Prostate gland (tissue), 2 donors: ENCODE measurements at regions not wholly inside any gene's neighbourhood (a gene's known extent, or its start where the extent isn't known, plus 50 kb on each side); places are given as distances from the start of the nearest gene placed in this dataset.

Experiments used
- CTCF ChIP-seq, 4 experiments: fragments of 200-600 bp in 2 of 4; fragments of 450-650 bp in 2 of 4; sonication (generic) in 2 of 4; IDR thresholded peaks; 1 replicate in 3 of 4; 2 replicates in 1 of 4; pipeline ENCODE4 v1.5.1; 2016 to 2019; ENCODE audit warnings: antibody characterized with exemption in 4 of 4, mild to moderate bottlenecking in 2 of 4, moderate library complexity in 2 of 4
- POLR2A ChIP-seq: fragments of 450-650 bp; IDR thresholded peaks from one replicate; pipeline ENCODE4 v1.6.1; 2016; ENCODE audit warnings: antibody characterized with exemption, mild to moderate bottlenecking

DNA sequence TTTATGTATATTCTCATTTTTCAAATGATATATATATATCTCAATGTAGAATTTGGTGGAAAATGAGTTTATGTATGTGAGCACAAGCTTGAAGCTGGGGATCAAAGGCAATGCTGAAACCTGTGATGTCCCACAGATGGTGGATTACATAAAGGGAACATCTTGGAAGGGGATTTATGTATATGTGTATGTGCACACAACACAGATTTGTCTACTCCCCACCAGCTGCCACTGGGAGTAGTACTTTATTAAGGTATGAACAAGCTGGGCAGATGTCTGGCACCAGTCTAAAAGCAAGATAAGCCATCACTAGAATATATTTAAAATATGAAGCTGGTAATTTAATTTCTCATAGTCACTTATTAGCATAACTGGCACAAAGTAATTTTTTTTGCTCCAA is 895.6 kb downstream of the SLC6A15 start:
- TF ChIP-seq CTCF (IDR thresholded peaks at IDR 0.05): no peak
- no peak for TF ChIP-seq POLR2A
